ENCODE measurements at regions not wholly inside any gene's neighbourhood (a gene's known extent, or its start where the extent isn't known, plus 50 kb on each side); places are given as distances from the start of the nearest gene placed in this dataset.
A peak's percentile ranks its signal among the peaks of the same experiment; 100 is the strongest.
"Not testable (repeated sequence)": the region's sequence is repeated elsewhere in the genome, so short reads cannot be mapped to it uniquely, and the experiment has no call there.

DNA sequence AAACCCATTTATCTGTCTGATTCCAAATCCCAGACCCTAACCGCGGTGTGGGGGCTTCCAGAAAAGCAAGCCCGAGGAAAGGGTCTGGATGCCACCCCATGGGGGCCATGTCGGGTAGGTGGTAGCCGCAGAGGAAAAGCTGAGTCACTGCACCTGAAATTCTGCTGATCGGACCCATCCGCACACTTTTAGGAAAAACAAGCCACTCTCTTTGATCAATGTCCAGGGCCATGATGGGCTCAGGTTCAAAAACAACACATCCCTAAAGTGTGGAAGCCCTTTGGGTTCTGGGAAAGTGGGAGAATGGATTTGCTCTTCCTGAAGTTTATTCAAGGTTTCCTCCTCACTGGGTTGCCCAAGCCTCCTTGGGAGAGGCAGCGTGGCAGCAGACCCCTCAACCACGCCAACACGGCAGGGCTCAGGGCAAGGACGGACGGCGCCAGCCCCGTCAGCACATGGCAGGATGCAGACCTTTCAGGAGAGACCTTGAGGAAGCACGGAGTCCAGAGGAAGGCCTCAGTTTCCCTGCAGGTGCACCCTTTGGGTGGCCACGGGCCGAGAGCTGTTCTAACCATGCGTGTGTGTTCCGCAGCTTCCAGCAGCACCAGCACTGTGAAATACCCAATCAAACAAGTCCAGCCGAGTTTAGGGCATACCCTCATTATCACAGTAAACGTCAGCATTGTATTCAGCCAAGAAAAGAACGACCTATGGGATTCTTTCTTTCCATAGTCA lies 367.0 kb downstream of the FOXL1 start:
- DNase-seq (ENCODE audit: missing footprints), result no peak
- no peak for ATAC-seq
- intact Hi-C loops (cut with DNase I), result no loop called here

- intact Hi-C loops (cut with DNase I), result no loop called here
- DNase-seq (ENCODE audit: missing footprints) (no peak), ATAC-seq (no peak)
These were observed 368.0 kb downstream of the FOXL1 start for GRCh38 chr16:86946396-86946795.

DNA sequence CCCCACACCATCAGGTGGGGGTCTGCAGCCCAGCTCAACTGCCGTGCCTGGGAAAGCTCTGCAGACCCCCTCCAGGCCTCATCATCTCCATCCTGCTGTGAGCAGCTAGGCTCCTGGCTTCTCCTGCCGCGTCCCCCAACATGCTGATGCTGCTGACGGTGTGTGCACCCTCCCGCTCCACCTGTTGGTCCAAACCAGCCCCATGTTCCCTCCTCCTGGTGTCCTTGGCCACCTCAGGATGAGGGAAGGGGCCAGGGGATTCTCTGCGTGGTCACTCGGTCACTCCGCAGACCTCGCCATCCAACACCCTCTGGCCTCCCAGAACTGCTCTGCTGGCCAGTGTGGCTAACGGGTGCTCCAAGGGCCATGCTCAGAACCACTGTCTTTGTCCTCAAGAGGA lies 368.6 kb downstream of the FOXL1 start:
- intact Hi-C loops (cut with DNase I), result no loop called here
- ATAC-seq (no peak), DNase-seq (ENCODE audit: missing footprints) (no peak)

DNA sequence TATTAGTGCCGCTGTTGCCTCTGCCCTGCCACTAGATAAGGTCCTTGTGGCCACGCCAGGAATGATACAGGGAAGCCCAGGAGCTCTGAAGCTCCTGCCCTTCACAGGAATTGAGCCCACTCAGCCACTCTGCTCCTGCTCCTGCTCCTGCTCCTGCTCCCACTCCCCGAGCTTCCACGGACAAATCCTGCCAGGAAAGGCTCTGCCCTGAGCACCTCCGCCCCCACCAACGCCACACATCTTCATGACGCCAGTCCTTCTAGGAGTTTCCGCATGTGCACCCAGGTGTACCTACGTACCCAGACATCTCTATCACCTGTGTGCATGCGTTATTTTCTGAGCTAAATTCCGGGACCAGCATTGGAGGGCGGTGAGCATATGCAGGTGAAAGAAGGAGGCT lies 369.1 kb downstream of the C16orf95 start:
- ATAC-seq, result no peak
- no peak for DNase-seq (ENCODE audit: missing footprints)
- intact Hi-C loops (cut with DNase I), result no loop called here

- ATAC-seq, result no peak
- intact Hi-C loops (cut with DNase I), result no loop called here
- no peak for DNase-seq (ENCODE audit: missing footprints)
These were observed 368.1 kb downstream of the C16orf95 start for GRCh38 chr16:86949116-86949515.

DNA sequence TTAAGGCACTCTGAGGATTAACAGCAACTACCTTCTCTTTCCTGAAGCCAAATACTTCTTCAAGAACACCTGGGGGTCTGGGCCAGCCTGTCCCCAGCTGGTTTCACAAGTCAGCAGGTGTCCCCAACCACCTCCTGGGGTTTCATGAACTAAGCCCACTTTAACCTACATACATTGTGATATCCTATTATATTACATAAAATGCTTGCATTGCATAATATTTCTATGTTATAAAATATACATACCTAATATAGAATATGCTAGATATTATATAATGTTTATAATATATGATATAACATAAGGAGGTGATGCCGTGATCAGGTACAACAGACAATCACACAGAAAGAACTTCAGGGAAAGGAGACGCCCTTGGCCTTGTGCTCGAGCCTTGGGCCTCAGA lies 367.6 kb downstream of the C16orf95 start:
- intact Hi-C loops (cut with DNase I), result no loop called here
- no peak for DNase-seq (ENCODE audit: missing footprints)
- ATAC-seq, result no peak

DNA sequence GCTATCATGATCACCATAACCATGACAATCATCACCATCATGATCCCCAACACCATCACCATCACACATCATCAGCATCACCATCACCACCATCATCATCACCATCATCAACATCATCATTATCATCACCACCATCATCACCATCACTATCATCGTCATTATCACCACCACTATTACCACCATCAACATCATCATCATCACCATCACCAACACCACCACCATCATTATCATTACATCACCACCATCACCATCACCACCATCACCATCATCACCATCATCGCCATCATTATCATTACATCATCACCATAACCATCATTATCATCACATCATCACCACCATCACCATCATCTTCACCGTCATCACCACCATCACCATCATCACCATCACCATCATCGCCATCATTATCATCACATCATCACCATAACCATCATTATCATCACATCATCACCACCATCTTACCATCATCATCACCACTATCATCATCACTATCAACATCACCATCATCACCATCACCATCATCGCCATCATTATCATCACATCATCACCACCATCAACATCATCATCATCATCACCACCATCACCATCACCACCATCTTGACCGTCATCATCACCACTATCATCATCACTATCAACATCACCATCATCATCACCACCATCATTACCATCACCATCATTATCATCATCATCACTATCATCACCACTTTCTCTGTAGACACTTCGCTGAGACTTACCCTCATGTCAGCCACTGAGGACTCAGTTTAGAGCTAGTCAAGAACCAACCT lies 366.0 kb downstream of the C16orf95 start:
- ATAC-seq (no peak), DNase-seq (ENCODE audit: missing footprints) (no peak)
- intact Hi-C loops (cut with DNase I), result no loop called here

GRCh38 chr16:86951831-86952598 lies 365.2 kb downstream of the C16orf95 start:
- intact Hi-C loops (cut with DNase I), result no loop called here
- ATAC-seq (peak; percentile 62), DNase-seq (ENCODE audit: missing footprints) (no peak)

GRCh38 chr16:86952769-86953168 lies 364.4 kb downstream of the C16orf95 start:
- intact Hi-C loops (cut with DNase I), result no loop called here
- no peak for DNase-seq (ENCODE audit: missing footprints)
- ATAC-seq, result no peak

GRCh38 chr16:86953631-86954391 lies 363.4 kb downstream of the C16orf95 start:
- ATAC-seq, result no peak
- no peak for DNase-seq (ENCODE audit: missing footprints)
- intact Hi-C loops (cut with DNase I), result no loop called here

- no peak for ATAC-seq
- intact Hi-C loops (cut with DNase I), result no loop called here
- no peak for DNase-seq (ENCODE audit: missing footprints)
These were observed 361.9 kb downstream of the C16orf95 start for GRCh38 chr16:86955136-86955855.

GRCh38 chr16:86956437-86956836 lies 360.8 kb downstream of the C16orf95 start:
- intact Hi-C loops (cut with DNase I), result no loop called here
- ATAC-seq (no peak), DNase-seq (ENCODE audit: missing footprints) (no peak)

DNA sequence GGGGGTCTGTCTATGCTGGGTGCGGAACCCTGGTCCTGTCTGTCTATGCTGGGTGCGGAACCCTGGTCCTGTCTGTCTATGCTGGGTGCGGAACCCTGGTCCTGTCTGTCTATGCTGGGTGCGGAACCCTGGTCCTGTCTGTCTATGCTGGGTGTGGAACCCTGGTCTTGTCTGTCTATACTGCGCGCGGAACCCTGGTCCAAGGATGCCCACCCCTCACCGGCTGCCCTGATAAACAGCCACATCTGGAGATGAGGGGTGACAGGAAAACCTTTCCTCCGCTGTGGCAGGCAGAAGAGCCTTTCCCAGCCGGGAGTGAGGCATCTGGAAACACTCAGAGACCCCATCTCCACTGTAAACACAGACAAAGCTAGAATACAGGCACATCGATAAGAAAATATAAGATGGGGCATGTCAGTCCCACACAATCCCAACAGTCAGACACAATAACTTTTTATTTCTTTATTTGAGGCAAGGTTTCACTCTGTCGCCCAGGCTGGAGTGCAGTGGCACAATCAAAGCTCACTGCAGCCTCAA lies 359.5 kb downstream of the C16orf95 start:
- DNase-seq (ENCODE audit: missing footprints); intact Hi-C loops (cut with DNase I); ATAC-seq: not testable (repeated sequence)

GRCh38 chr16:86958423-86958822 lies 358.8 kb downstream of the C16orf95 start:
- DNase-seq (ENCODE audit: missing footprints), result no peak
- ATAC-seq, result no peak

GRCh38 chr16:86959091-86959651 lies 358.0 kb downstream of the C16orf95 start:
- no peak for DNase-seq (ENCODE audit: missing footprints)
- intact Hi-C loops (cut with DNase I), result no loop called here
- ATAC-seq, result no peak

More at GRCh38 chr16:86958423-86958822, 358.8 kb downstream of the C16orf95 start:
- intact Hi-C loops (cut with DNase I), result no loop called here

DNA sequence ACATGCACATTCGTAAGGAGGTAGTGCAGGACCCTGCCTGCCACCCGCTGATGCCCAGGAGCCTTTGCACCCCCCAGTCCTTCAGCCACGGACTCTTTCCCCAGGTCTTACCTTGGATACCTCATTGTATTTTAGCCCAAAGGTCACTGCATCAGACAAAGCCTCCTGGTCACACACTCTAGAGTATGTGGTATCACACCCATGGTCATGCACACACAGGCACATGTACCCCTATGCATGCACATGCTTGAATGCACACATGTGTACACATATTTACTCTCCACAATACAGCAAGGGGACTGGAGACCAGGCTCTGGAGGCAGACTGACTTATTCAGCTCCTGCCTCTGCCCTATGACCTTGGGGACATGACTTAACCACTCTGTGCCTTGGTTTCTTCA lies 357.5 kb downstream of the C16orf95 start:
- DNase-seq (ENCODE audit: missing footprints) (no peak), ATAC-seq (no peak)
- intact Hi-C loops (cut with DNase I), result no loop called here

- DNase-seq (ENCODE audit: missing footprints) (no peak), ATAC-seq (no peak)
- intact Hi-C loops (cut with DNase I), result no loop called here
These were observed 356.9 kb downstream of the C16orf95 start for GRCh38 chr16:86960266-86960665.

- ATAC-seq (peak; percentile 32), DNase-seq (ENCODE audit: missing footprints) (no peak)
- intact Hi-C loops (cut with DNase I), result no loop called here
These were observed 356.0 kb downstream of the C16orf95 start for GRCh38 chr16:86961171-86961601.

Data from Right ventricle myocardium inferior (tissue), 1 donor.